ENCODE measurements at regions not wholly inside any gene's neighbourhood (a gene's known extent, or its start where the extent isn't known, plus 50 kb on each side); places are given as distances from the start of the nearest gene placed in this dataset.

- TF ChIP-seq CTCF (IDR thresholded peaks at IDR 0.05; ENCODE audit: insufficient read depth, low read depth, low read length) (no peak), EZH2 (IDR thresholded peaks at IDR 0.05; ENCODE audit: insufficient read depth, low read length) (no peak)
These were observed 225.1 kb upstream of the GALNTL6 start for GRCh38 chr4:171588051-171588545.

All from astrocyte (in vitro differentiated cells and primary cell).